ENCODE measurements at regions not wholly inside any gene's neighbourhood (a gene's known extent, or its start where the extent isn't known, plus 50 kb on each side); places are given as distances from the start of the nearest gene placed in this dataset.

DNA sequence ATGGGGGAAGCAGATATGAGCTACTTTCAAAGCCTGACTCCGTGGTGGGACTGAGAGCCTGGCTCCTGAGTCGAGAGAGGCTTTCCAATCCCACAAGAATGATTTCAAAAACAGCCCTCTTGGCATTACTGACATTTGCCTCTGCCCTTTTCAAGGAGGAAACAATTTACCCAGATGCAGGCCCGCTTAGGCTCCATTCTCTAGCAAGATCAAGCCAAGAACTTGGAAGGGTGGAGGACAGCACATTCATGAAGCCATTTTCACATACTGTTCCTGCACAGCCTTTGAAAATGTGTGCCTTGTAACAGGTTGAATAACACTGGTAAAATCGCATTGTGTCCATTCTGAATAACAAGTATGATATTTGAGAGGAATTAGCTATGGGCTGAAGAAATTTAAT lies 58.2 kb upstream of the EED start:
- H3K36me3 ChIP-seq: no peaks in the 10 kb centered on the region
- intact Hi-C loops (cut with DNase I; ENCODE audit: low total_unique reads): no loop called here
- H3K27me3 ChIP-seq: no peaks in the 10 kb centered on the region
- H3K4me1 ChIP-seq: peaks cover 0 to 13% (median 0%) of the 10 kb centered on the region in 4 donors
- no peaks in the 10 kb centered on the region for H3K9me3 ChIP-seq
- 79 to 91% (median 84%) methylated on average over 4 of the region's 4 CpGs for WGBS, 5 donors
- DNase-seq: no peak
- no peak overlapping the region for H3K27ac ChIP-seq
- TF ChIP-seq EP300 (IDR thresholded peaks at IDR 0.05) (no peak), CTCF (IDR thresholded peaks at IDR 0.05) (no peak), POLR2A (IDR thresholded peaks at IDR 0.05) (no peak), POLR2AphosphoS5 (IDR thresholded peaks at IDR 0.05) (no peak)
- H3K4me3 ChIP-seq: no peak overlapping the region

- peaks cover 0 to 13% (median 0%) of the 10 kb centered on the region in 4 donors for H3K4me1 ChIP-seq
- H3K9me3 ChIP-seq: no peaks in the 10 kb centered on the region
- no peaks in the 10 kb centered on the region for H3K36me3 ChIP-seq
- 68 to 87% (median 83%) methylated on average over 2 of the region's 2 CpGs for WGBS, 5 donors
- TF ChIP-seq POLR2A (IDR thresholded peaks at IDR 0.05) (no peak), POLR2AphosphoS5 (IDR thresholded peaks at IDR 0.05) (no peak), CTCF (IDR thresholded peaks at IDR 0.05) (no peak), EP300 (IDR thresholded peaks at IDR 0.05) (no peak)
- H3K27ac ChIP-seq: no peak overlapping the region
- no peak for DNase-seq
- intact Hi-C loops (cut with DNase I; ENCODE audit: low total_unique reads): no loop called here
- H3K27me3 ChIP-seq: no peaks in the 10 kb centered on the region
- no peak overlapping the region for H3K4me3 ChIP-seq
Measured at GRCh38 chr11:86185381-86185750, 59.2 kb upstream of the EED start.

DNA sequence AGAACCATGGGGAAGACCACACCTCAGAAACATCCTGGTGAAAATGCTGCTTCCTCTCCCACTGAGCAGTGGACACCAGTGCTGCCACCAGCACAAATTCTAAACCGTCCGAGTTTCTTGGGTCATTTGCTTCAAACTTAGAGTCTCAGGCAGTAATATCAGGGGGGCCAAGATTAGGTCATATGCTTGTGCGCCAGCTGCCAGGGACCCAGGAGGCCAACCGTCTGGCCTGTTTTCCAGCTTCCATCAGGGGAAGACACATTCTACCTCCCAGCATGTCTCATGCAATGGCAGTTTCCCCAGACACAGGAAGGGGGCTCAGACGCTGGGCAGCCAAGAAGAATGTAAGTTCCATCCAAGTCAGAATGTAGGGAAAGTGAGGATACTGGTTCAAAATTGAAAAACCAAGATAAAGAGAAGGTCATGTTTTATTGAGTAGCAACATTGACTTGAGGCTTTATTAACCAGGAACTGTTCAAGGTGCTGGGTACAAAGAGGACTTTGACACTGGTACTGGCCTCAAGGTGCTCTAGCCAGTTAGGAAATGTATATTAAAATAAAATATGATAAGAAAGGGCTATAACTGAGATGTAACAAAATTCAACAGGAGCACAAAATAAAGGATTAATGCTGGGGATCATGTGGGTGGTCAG lies 59.7 kb upstream of the EED start:
- Histone ChIP-seq H3K36me3 (no peaks in the 10 kb centered on the region), H3K4me3 (no peak overlapping the region), H3K4me1 (peaks cover 0 to 16% (median 0%) of the 10 kb centered on the region in 4 donors), H3K27me3 (no peaks in the 10 kb centered on the region), H3K9me3 (no peaks in the 10 kb centered on the region), H3K27ac (no peak overlapping the region)
- intact Hi-C loops (cut with DNase I; ENCODE audit: low total_unique reads): no loop called here
- WGBS, 5 donors: 76 to 91% (median 85%) methylated on average over 5 of the region's 5 CpGs
- no peak for DNase-seq
- TF ChIP-seq EP300 (IDR thresholded peaks at IDR 0.05): no peak
- no peak for TF ChIP-seq CTCF (IDR thresholded peaks at IDR 0.05)
- TF ChIP-seq POLR2AphosphoS5 (IDR thresholded peaks at IDR 0.05): no peak
- TF ChIP-seq POLR2A (IDR thresholded peaks at IDR 0.05): no peak

DNA sequence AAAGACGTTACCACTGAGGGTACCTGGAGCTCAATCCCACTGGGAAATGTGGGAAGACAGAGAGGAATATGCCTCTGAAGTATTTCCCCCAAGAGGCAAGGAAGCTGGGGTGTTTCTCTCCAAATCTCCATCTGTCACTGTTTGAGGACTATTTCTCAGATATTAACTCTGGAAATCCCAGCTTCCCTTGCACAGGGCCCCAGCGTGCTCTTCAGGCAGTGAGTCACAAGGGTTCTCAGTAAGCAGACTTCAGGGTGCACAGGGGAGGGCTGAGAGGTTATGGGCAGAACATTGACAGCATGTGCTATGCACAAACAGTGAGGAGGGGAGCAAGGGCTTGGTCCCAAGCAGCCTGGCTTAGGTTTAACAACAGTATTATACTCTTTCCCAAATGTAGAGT lies 60.9 kb upstream of the EED start:
- H3K36me3 ChIP-seq: no peaks in the 10 kb centered on the region
- no peak overlapping the region for H3K4me3 ChIP-seq
- no peaks in the 10 kb centered on the region for H3K9me3 ChIP-seq
- intact Hi-C loops (cut with DNase I; ENCODE audit: low total_unique reads): no loop called here
- DNase-seq: no peak
- peaks cover 0 to 17% (median 0%) of the 10 kb centered on the region in 4 donors for H3K4me1 ChIP-seq
- no peak overlapping the region for H3K27ac ChIP-seq
- TF ChIP-seq POLR2AphosphoS5 (IDR thresholded peaks at IDR 0.05): no peak
- no peak for TF ChIP-seq CTCF (IDR thresholded peaks at IDR 0.05)
- TF ChIP-seq EP300 (IDR thresholded peaks at IDR 0.05): no peak
- TF ChIP-seq POLR2A (IDR thresholded peaks at IDR 0.05): no peak
- no peaks in the 10 kb centered on the region for H3K27me3 ChIP-seq
- 46 to 58% (median 56%) methylated on average over 2 of the region's 2 CpGs for WGBS, 5 donors

All from stomach (tissue), 8 donors.